Prostate gland (tissue), 2 donors: ENCODE measurements at regions not wholly inside any gene's neighbourhood (a gene's known extent, or its start where the extent isn't known, plus 50 kb on each side); places are given as distances from the start of the nearest gene placed in this dataset.

ENCODE experiments used
- POLR2A ChIP-seq: fragments of 450-650 bp; IDR thresholded peaks from one replicate; pipeline ENCODE4 v1.6.1; 2016; ENCODE audit warnings: antibody characterized with exemption, mild to moderate bottlenecking
- POLR2AphosphoS5 ChIP-seq: sonication (generic); formaldehyde crosslinking; IDR thresholded peaks from one replicate; pipeline ENCODE4 v1.6.1; 2017; ENCODE audit warnings: antibody characterized with exemption
- TF ChIP-seq, protein P1 (sequence below), 4 experiments: fragments of 200-600 bp in 2 of 4; fragments of 450-650 bp in 2 of 4; sonication (generic) in 2 of 4; IDR thresholded peaks; 1 replicate in 3 of 4; 2 replicates in 1 of 4; pipeline ENCODE4 v1.5.1; 2016 to 2019; ENCODE audit warnings: antibody characterized with exemption in 4 of 4, mild to moderate bottlenecking in 2 of 4, moderate library complexity in 2 of 4

DNA sequence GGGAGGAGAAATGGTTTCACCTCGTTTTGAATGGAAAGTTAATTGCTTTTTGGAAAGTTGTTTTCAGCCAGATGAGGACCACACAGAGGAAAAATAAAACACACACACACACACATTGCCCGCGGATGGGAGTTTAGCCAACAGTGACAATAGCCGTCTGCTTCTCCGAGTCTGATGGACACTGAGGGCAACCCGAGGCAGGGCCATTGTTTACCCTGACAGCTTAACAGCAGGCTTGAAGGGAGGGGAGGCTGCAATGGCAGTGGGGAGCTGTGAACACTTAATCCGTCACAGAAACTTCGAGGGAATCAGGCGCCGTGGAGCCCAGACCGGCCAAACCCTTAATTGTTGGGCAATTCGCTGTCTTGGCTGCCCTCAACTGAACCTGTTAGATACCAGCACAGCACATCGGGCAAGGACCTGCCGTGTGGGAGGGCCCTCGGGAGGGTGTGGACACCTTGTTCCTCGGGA, 145.9 kb downstream of the ACKR3 start:
- TF ChIP-seq POLR2A = no peak
- no peak for TF ChIP-seq POLR2AphosphoS5
- TF ChIP-seq, protein P1, sequence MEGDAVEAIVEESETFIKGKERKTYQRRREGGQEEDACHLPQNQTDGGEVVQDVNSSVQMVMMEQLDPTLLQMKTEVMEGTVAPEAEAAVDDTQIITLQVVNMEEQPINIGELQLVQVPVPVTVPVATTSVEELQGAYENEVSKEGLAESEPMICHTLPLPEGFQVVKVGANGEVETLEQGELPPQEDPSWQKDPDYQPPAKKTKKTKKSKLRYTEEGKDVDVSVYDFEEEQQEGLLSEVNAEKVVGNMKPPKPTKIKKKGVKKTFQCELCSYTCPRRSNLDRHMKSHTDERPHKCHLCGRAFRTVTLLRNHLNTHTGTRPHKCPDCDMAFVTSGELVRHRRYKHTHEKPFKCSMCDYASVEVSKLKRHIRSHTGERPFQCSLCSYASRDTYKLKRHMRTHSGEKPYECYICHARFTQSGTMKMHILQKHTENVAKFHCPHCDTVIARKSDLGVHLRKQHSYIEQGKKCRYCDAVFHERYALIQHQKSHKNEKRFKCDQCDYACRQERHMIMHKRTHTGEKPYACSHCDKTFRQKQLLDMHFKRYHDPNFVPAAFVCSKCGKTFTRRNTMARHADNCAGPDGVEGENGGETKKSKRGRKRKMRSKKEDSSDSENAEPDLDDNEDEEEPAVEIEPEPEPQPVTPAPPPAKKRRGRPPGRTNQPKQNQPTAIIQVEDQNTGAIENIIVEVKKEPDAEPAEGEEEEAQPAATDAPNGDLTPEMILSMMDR (IDR thresholded peaks at IDR 0.05) = no peak
